MCF 10A (cell line): ENCODE measurements at regions not wholly inside any gene's neighbourhood (a gene's known extent, or its start where the extent isn't known, plus 50 kb on each side); places are given as distances from the start of the nearest gene placed in this dataset.

Experiments used
- BruUV-seq: library from RNA; stranded (reverse); fragments of 400-500 nt; replicated peaks from 2 replicates; lab custom pipeline; 2021; lab: Mats Ljungman, UMichigan
- CTCF ChIA-PET: fragments of 300-600 bp; sonication (Branson Sonifier 250); formaldehyde crosslinking; extraction: SDS; loops from one replicate; lab custom pipeline; 2021; ENCODE audit warnings: antibody characterized with exemption, inconsistent platforms; lab: Yijun Ruan, JAX
- POLR2A ChIA-PET: fragments of 300-600, 350-650 bp; sonication (Branson Sonifier 250); formaldehyde crosslinking; extraction: SDS; loops from one replicate; lab custom pipeline; 2020; ENCODE audit warnings: antibody characterized with exemption, inconsistent platforms; lab: Yijun Ruan, JAX
- DNase-seq: peaks from one replicate; pipeline ENCODE4 v3.0.0-alpha.2; 2018; ENCODE audit not compliant: unreplicated experiment
- H3K27ac Mint-ChIP-seq: one replicate; pipeline ENCODE4 v1.8.0; 2022; ENCODE audit warnings: mild to moderate bottlenecking, low read depth, mixed read lengths; ENCODE audit not compliant: unreplicated experiment
- H3K27me3 Mint-ChIP-seq: one replicate; pipeline ENCODE4 v1.8.0; 2022; ENCODE audit warnings: mixed read lengths; ENCODE audit not compliant: insufficient read depth, unreplicated experiment
- H3K36me3 Mint-ChIP-seq: one replicate; pipeline ENCODE4 v1.8.0; 2022; ENCODE audit warnings: mild to moderate bottlenecking, moderate library complexity, mixed read lengths; ENCODE audit not compliant: insufficient read depth, unreplicated experiment
- H3K4me1 Mint-ChIP-seq: one replicate; pipeline ENCODE4 v1.8.0; 2022; ENCODE audit warnings: mixed read lengths; ENCODE audit not compliant: insufficient read depth, unreplicated experiment
- H3K4me3 Mint-ChIP-seq: one replicate; pipeline ENCODE4 v1.8.0; 2022; ENCODE audit warnings: mild to moderate bottlenecking, moderate library complexity, mixed read lengths; ENCODE audit not compliant: unreplicated experiment
- H3K9me3 Mint-ChIP-seq: one replicate; pipeline ENCODE4 v1.8.0; 2022; ENCODE audit warnings: mixed read lengths; ENCODE audit not compliant: unreplicated experiment
- CTCF ChIP-seq: fragments of 200-600 bp; IDR thresholded peaks from one replicate; pipeline ENCODE4 v1.8.0; 2022; ENCODE audit warnings: antibody characterized with exemption, mild to moderate bottlenecking; ENCODE audit not compliant: unreplicated experiment
- intact Hi-C: fragments of 100-400 bp; cut with micrococcal nuclease; formaldehyde crosslinking; loops from 2 replicates; pipeline ENCODE4 v1.14.1; 2022

DNA sequence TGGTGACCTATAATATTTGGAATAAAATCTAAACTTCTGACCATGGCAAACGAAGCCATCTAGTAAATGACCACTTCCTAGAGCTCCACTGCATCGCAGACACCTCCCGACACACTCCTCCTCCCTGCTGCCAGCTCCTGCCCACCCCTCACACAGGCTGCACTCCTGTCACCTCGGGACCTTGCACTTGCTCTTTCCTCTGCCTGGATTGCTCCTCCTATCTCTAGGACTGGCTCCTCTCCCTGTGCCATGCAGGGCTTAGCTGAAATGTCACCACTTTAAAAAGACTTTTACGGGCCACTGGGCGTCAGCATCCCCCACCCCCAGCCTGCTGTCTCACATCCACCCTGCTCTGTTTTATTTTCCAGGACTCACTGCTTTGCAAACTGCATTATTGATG is 87.6 kb upstream of the MC3R start:
- Mint-ChIP-seq H3K4me1 (no peaks in the 10 kb centered on the region), H3K36me3 (no peaks in the 10 kb centered on the region), H3K4me3 (no peak overlapping the region), H3K9me3 (peaks cover 7% of the 10 kb centered on the region), H3K27ac (no peak overlapping the region), H3K27me3 (peaks cover 49% of the 10 kb centered on the region)
- ChIA-PET CTCF (interaction anchor here (1.1 kb wide), 1 partner anchor 26 kb away, joined by 4 read pairs; no protein-coding TSS in a partner anchor), POLR2A (no interaction called here)
- DNase-seq, result no peak
- intact Hi-C loops, result no loop called here
- no peak for TF ChIP-seq CTCF
- BruUV-seq, result no TSS peak

- POLR2A ChIA-PET, result no interaction called here
- Mint-ChIP-seq H3K4me3 (no peak overlapping the region), H3K27me3 (peaks cover 40% of the 10 kb centered on the region), H3K4me1 (no peaks in the 10 kb centered on the region), H3K27ac (no peak overlapping the region), H3K36me3 (no peaks in the 10 kb centered on the region), H3K9me3 (peaks cover 8% of the 10 kb centered on the region)
- intact Hi-C loops, result no loop called here
- TF ChIP-seq CTCF, result no peak
- CTCF ChIA-PET, result interaction anchor here (0.6 to 1.4 kb wide), 2 partner anchors 24 to 351 kb away, joined by 4 to 5 read pairs; no protein-coding TSS in a partner anchor
- BruUV-seq, result no TSS peak
- no peak for DNase-seq
Observed at GRCh38 chr20:56163806-56164205, 84.7 kb upstream of the MC3R start.

DNA sequence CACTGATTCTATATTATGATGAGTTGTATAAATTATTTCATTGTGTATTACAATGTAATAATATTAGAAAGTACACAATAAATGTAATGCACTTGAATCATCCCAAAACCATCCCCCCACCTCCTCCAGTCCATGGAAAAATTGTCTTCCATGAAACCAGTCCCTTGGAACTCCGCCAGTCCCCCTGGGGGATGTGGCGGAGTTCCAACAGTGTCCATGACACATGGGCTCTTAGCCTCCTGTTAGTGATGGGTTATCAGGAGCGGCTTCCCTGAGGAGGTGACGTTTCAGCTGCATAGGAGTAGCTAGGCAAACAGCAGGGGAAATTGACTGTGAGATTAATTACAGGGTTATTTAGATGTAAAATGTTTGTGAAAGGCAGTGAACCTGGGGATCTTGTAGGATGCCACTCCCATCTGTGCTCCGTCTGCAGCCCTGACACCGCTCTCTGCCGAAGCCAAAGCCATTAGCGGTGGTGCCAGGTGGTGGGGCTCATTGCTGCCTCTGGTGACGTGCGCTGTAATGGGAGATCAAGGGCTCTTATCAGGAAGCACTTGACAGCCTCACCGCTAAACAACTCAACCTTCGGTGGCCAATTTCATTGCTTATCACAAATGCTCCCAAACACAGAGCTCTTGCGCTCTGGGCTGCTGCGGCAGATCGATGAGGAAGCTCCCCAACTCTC is 81.6 kb upstream of the MC3R start:
- Mint-ChIP-seq H3K9me3 (peaks cover 8% of the 10 kb centered on the region), H3K36me3 (no peaks in the 10 kb centered on the region), H3K27me3 (peaks cover 12% of the 10 kb centered on the region), H3K4me3 (no peak overlapping the region), H3K27ac (no peak overlapping the region), H3K4me1 (no peaks in the 10 kb centered on the region)
- no peak for TF ChIP-seq CTCF
- BruUV-seq, result no TSS peak
- peak; percentile 23 for DNase-seq
- POLR2A ChIA-PET, result no interaction called here
- intact Hi-C loops, result no loop called here
- CTCF ChIA-PET, result interaction anchor here (0.5 to 0.7 kb wide), 2 partner anchors 270 to 596 kb away, joined by 3 read pairs; no protein-coding TSS in a partner anchor

GRCh38 chr20:56171087-56172012 is 77.2 kb upstream of the MC3R start:
- CTCF ChIA-PET, result interaction anchor here (0.6 to 6.0 kb wide), 12 partner anchors 22 to 1494 kb away, joined by 3 to 34 read pairs (median 3); no protein-coding TSS in a partner anchor
- BruUV-seq, result no TSS peak
- Mint-ChIP-seq H3K36me3 (no peaks in the 10 kb centered on the region), H3K4me3 (no peak overlapping the region), H3K9me3 (no peaks in the 10 kb centered on the region), H3K27ac (no peak overlapping the region), H3K27me3 (peaks cover 27% of the 10 kb centered on the region), H3K4me1 (no peaks in the 10 kb centered on the region)
- peak; percentile 42 for TF ChIP-seq CTCF
- peak; percentile 32 for DNase-seq
- POLR2A ChIA-PET, result no interaction called here
- intact Hi-C loops, result loop anchor here (1.0 to 10.0 kb wide), 4 partner anchors 756 to 1947 kb away; no protein-coding TSS in a partner anchor
